OCI-LY1 (cell line): ENCODE measurements at regions not wholly inside any gene's neighbourhood (a gene's known extent, or its start where the extent isn't known, plus 50 kb on each side); places are given as distances from the start of the nearest gene placed in this dataset.

Experiments used
- H2AFZ ChIP-seq: fragments of 200-600 bp; sonication (generic), shearing (Covaris generic); 2 replicates; pipeline ENCODE4 v1.6.0; 2014; ENCODE audit warnings: antibody characterized with exemption, mild to moderate bottlenecking, low read length
- H3F3A ChIP-seq: fragments of 200-600 bp; sonication (generic), shearing (Covaris generic); 2 replicates; pipeline ENCODE4 v1.6.0; 2014; ENCODE audit warnings: mild to moderate bottlenecking, antibody characterized with exemption, low read length, moderate library complexity; ENCODE audit not compliant: insufficient read depth
- H3K27ac ChIP-seq: fragments of 200-600 bp; sonication (generic); 2 replicates; pipeline ENCODE4 v1.5.1; 2014; ENCODE audit warnings: low read length, mixed run types, mild to moderate bottlenecking, low read depth; ENCODE audit not compliant: poor library complexity, severe bottlenecking
- H3K27me3 ChIP-seq: fragments of 200-600 bp; sonication (generic); 2 replicates; pipeline ENCODE4 v1.6.0; 2014; ENCODE audit warnings: antibody characterized with exemption, mild to moderate bottlenecking, low read length, moderate library complexity; ENCODE audit not compliant: insufficient read depth
- H3K36me3 ChIP-seq: fragments of 200-600 bp; sonication (generic); 2 replicates; pipeline ENCODE4 v1.6.1; 2014; ENCODE audit warnings: mild to moderate bottlenecking, antibody characterized with exemption, low read length, moderate library complexity, mixed read lengths; ENCODE audit not compliant: insufficient read depth
- H3K4me1 ChIP-seq: fragments of 200-600 bp; sonication (generic); 2 replicates; pipeline ENCODE4 v1.5.1; 2014; ENCODE audit warnings: mild to moderate bottlenecking, low read length, moderate library complexity; ENCODE audit not compliant: insufficient read depth, severe bottlenecking
- H3K4me2 ChIP-seq: fragments of 200-600 bp; sonication (generic), shearing (Covaris generic); 2 replicates; pipeline ENCODE4 v1.6.1; 2014; ENCODE audit warnings: low read length
- H3K4me3 ChIP-seq: fragments of 200-600 bp; sonication (generic); 2 replicates; pipeline ENCODE4 v1.5.1; 2014; ENCODE audit warnings: low read length, low read depth, mild to moderate bottlenecking, mixed read lengths; ENCODE audit not compliant: poor library complexity, severe bottlenecking
- H3K79me2 ChIP-seq: fragments of 200-600 bp; shearing (Covaris generic); 2 replicates; pipeline ENCODE4 v1.6.1; 2016; ENCODE audit warnings: mixed run types, low read length, mixed read lengths; ENCODE audit not compliant: insufficient read depth
- H3K9ac ChIP-seq: fragments of 200-600 bp; sonication (generic), shearing (Covaris generic); 2 replicates; pipeline ENCODE4 v1.6.1; 2014; ENCODE audit warnings: mild to moderate bottlenecking, low read length, mixed read lengths
- H3K9me2 ChIP-seq: fragments of 200-600 bp; sonication (generic), shearing (Covaris generic); 2 replicates; pipeline ENCODE4 v1.6.1; 2014; ENCODE audit warnings: low read depth, mild to moderate bottlenecking, low read length, mixed read lengths
- H3K9me3 ChIP-seq: fragments of 200-600 bp; shearing (Covaris generic); 2 replicates; pipeline ENCODE4 v1.6.1; 2014; ENCODE audit warnings: low read length, mixed read lengths
- H4K20me1 ChIP-seq: fragments of 200-600 bp; sonication (generic), shearing (Covaris generic); 2 replicates; pipeline ENCODE4 v1.6.0; 2016; ENCODE audit warnings: mild to moderate bottlenecking, low read length; ENCODE audit not compliant: insufficient read depth
- CTCF ChIP-seq: fragments of 200-600 bp; sonication (generic), shearing (Covaris generic); IDR thresholded peaks from 2 replicates; pipeline ENCODE4 v1.5.1; 2017; ENCODE audit warnings: mild to moderate bottlenecking, antibody characterized with exemption, low read length, moderate library complexity, mixed read lengths
- EZH2 ChIP-seq: fragments of 200-600 bp; sonication (generic), shearing (Covaris generic); IDR thresholded peaks from 2 replicates; pipeline ENCODE4 v1.8.0; 2017; ENCODE audit warnings: borderline replicate concordance, mixed run types, mild to moderate bottlenecking, antibody characterized with exemption, low read length, moderate library complexity, mixed read lengths

- Histone ChIP-seq H3K36me3 (no peaks in the 10 kb centered on the region), H3K9me3 (no peaks in the 10 kb centered on the region), H3K4me3 (no peak overlapping the region), H3K27me3 (no peaks in the 10 kb centered on the region), H2AFZ (no peak overlapping the region), H3K79me2 (no peaks in the 10 kb centered on the region), H3K9ac (no peak overlapping the region), H4K20me1 (no peaks in the 10 kb centered on the region), H3K4me1 (no peaks in the 10 kb centered on the region), H3K4me2 (no peak overlapping the region), H3K9me2 (no peaks in the 10 kb centered on the region), H3F3A (no peaks in the 10 kb centered on the region), H3K27ac (no peak overlapping the region)
- no peak for TF ChIP-seq EZH2
- no peak for TF ChIP-seq CTCF
These were observed 52.8 kb upstream of the STXBP6 start for GRCh38 chr14:25102788-25103187.

- Histone ChIP-seq H3K27ac (no peak overlapping the region), H3K36me3 (no peaks in the 10 kb centered on the region), H3F3A (no peaks in the 10 kb centered on the region), H2AFZ (no peak overlapping the region), H3K4me3 (no peak overlapping the region), H3K9me2 (no peaks in the 10 kb centered on the region), H3K79me2 (no peaks in the 10 kb centered on the region), H3K4me2 (no peak overlapping the region), H3K9me3 (no peaks in the 10 kb centered on the region), H3K27me3 (no peaks in the 10 kb centered on the region), H4K20me1 (no peaks in the 10 kb centered on the region), H3K4me1 (no peaks in the 10 kb centered on the region), H3K9ac (no peak overlapping the region)
- TF ChIP-seq EZH2 (no peak), CTCF (no peak)
These were observed 51.3 kb upstream of the STXBP6 start for GRCh38 chr14:25101276-25101675.
